Skeletal muscle satellite cell (primary cell): ENCODE measurements at regions not wholly inside any gene's neighbourhood (a gene's known extent, or its start where the extent isn't known, plus 50 kb on each side); places are given as distances from the start of the nearest gene placed in this dataset.
"Not testable (repeated sequence)": the region's sequence is repeated elsewhere in the genome, so short reads cannot be mapped to it uniquely, and the experiment has no call there.

ENCODE experiments used
- H3K27me3 ChIP-seq: 2 replicates; pipeline ENCODE4 v1.7.0; 2013; ENCODE audit warnings: low read length; ENCODE audit not compliant: control insufficient read depth, insufficient read depth
- H3K36me3 ChIP-seq: 2 replicates; pipeline ENCODE4 v1.7.0; 2013; ENCODE audit warnings: mild to moderate bottlenecking, control low read depth, low read length; ENCODE audit not compliant: insufficient read depth
- H3K4me1 ChIP-seq: 2 replicates; pipeline ENCODE4 v1.7.0; 2013; ENCODE audit warnings: low read length; ENCODE audit not compliant: control insufficient read depth, insufficient read depth
- H3K4me2 ChIP-seq: 2 replicates; pipeline ENCODE4 v1.7.0; 2013; ENCODE audit warnings: mild to moderate bottlenecking, low read length
- H3K4me3 ChIP-seq: 2 replicates; pipeline ENCODE4 v1.7.0; 2013; ENCODE audit warnings: low read length
- H3K9ac ChIP-seq: 2 replicates; pipeline ENCODE4 v1.7.0; 2013; ENCODE audit warnings: mild to moderate bottlenecking, low read depth, low read length, moderate library complexity
- H3K9me3 ChIP-seq: replicated peaks from 2 replicates; pipeline ENCODE4 v1.7.0; 2013; ENCODE audit warnings: mild to moderate bottlenecking, control low read depth, low read length

DNA sequence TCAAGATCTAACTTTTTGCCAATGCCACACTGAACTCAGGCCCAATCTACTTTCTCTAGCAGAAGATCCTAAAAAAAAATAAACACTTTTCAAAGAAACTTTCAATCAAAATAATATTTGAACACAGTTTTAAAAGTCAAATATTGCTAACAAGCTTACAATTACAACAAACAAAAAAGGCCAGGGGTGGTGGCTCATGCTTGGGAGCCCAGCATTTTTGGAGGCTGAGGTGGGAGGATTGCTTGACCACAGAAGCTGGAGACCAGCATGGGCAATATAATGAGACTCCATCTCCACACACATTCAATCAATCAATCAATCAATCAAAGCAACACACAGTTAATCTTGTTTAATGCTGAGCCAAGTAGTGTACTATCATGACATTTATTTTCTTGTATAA, 149.2 kb downstream of the CYP26A1 start:
- Histone ChIP-seq H3K36me3 (no peaks in the 10 kb centered on the region), H3K4me2 (no peak overlapping the region), H3K4me3 (no peak overlapping the region), H3K4me1 (no peaks in the 10 kb centered on the region), H3K9ac (no peak overlapping the region), H3K9me3 (no peaks in the 10 kb centered on the region), H3K27me3 (peaks cover 47% of the 10 kb centered on the region)

DNA sequence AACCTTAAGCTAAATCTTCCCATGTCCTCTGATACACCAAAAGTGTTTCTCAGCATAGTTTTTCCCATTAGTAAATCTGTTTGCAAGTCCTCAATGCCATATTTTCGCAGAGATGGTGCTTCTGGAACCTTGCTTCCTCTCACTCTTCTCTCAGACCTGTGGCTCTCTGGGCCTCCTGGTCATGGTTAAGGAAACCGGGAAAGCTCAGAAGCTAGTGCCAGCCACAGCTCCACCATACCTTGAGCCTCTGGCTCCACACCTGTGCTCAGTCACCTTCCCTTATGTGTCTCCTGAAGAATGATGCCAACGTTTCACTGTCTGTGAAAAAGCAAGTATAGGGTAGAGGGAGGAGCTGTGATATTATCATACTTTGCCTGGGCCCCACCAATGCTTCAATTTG, 149.6 kb downstream of the CYP26A1 start:
- Histone ChIP-seq H3K9ac (no peak overlapping the region), H3K36me3 (no peaks in the 10 kb centered on the region), H3K27me3 (peaks cover 47% of the 10 kb centered on the region), H3K4me1 (no peaks in the 10 kb centered on the region), H3K4me3 (no peak overlapping the region), H3K9me3 (no peaks in the 10 kb centered on the region), H3K4me2 (no peak overlapping the region)

DNA sequence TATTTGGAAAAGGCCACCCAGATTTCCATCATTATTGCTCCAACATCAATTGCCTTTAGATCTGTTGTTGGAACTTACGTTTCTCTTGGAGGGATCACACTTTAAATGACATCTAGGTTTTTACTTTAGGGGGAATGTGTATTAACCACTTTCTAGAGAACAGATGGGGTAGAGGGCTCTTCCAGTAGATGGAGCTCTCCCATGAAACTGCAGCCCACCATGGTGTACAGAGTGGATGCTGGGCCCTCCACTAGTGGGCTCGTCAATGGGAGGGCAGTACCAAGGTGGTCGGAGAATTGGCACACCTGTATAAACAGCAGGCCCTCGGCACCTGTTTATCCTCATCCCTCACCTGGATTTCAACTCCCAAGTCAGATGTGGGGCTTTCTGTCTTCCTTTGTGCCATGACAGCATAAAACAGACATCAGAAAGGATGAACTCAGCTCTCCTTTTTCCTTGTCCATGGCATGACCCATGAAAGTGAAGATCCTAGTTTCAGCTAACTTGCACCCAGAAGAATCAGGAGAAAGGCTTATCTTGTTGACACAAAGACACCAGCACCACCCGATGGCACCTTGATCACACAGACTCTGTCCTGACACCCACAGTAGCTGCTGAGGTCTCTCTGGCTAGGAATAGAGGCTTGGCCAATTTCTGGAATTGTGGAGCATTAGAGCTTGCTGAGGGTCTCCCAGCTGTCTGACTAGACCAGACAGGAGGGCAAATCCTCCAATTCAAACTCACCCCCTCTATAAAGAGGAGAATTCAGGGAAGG, 150.5 kb downstream of the CYP26A1 start:
- no peak overlapping the region for H3K4me2 ChIP-seq
- no peaks in the 10 kb centered on the region for H3K36me3 ChIP-seq
- no peaks in the 10 kb centered on the region for H3K4me1 ChIP-seq
- H3K4me3 ChIP-seq, result no peak overlapping the region
- H3K9ac ChIP-seq, result no peak overlapping the region
- peaks cover 43% of the 10 kb centered on the region for H3K27me3 ChIP-seq
- H3K9me3 ChIP-seq, result no peaks in the 10 kb centered on the region

DNA sequence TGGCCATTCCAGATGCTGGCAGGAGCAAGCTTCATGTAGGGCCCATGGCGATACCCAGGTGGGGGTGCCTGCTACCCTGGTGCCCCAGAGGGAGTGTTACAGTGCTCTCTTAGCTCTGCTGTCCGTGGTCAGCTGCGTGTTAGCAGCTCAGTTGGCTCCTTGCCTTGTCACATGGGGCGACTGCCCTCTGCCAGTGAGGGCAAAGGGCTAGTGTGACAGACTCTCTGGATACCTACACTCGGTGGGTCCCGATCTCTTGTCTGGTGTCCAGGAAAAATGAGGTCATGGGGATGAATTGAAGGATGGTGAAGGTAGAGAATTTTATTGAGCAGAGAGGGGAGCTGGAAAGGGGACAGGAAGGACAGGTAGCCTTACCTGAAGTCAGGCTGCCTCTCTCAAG, 152.2 kb downstream of the CYP26A1 start:
- Histone ChIP-seq H3K4me2 (no peak overlapping the region), H3K9ac (no peak overlapping the region), H3K4me1 (no peaks in the 10 kb centered on the region), H3K4me3 (no peak overlapping the region), H3K36me3 (no peaks in the 10 kb centered on the region), H3K9me3 (no peaks in the 10 kb centered on the region), H3K27me3 (peaks cover 32% of the 10 kb centered on the region)

DNA sequence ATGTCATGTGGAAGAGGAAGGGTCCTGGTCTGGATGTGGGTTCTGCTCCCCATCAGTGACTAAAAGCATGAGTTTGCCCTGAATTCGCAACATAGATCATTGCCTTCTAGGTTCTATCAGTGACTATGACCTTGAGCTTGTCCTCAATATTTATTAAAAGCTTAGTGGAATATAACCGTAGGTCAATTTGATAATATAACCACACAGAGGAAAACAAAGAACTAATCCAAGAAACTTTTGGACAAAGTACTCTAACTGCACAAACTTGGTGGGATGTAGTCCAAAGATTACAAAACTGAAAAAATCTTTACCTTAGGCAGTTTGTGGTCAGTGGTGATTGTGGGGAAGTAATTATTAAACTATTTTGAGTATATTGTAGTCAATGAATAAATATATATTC, 152.9 kb downstream of the CYP26A1 start:
- Histone ChIP-seq H3K4me2 (no peak overlapping the region), H3K4me1 (no peaks in the 10 kb centered on the region), H3K4me3 (no peak overlapping the region), H3K9ac (no peak overlapping the region), H3K9me3 (no peaks in the 10 kb centered on the region), H3K27me3 (peaks cover 32% of the 10 kb centered on the region), H3K36me3 (no peaks in the 10 kb centered on the region)

DNA sequence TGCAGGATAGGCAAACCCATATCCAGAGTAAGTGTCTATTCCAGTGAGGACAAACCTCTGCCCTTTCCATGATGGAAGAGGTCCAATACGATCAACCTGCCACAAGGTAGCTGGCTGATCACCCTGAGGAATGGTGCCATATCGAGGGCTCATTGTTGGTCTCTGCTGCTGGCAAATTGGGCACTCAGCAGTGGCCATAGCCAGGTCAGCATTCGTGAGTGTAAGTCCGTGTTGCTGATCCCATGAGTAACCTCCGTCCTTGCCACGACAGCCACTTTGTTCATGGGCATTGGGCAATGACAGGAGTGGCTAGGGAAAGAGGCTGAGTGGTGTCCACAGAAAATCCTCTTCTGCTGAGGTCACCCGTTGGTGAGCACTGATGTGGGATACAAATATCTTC, 156.9 kb downstream of the CYP26A1 start:
- not testable (repeated sequence) for H3K4me1 ChIP-seq, H3K4me3 ChIP-seq, H3K27me3 ChIP-seq, H3K9ac ChIP-seq, H3K4me2 ChIP-seq, H3K9me3 ChIP-seq, H3K36me3 ChIP-seq

DNA sequence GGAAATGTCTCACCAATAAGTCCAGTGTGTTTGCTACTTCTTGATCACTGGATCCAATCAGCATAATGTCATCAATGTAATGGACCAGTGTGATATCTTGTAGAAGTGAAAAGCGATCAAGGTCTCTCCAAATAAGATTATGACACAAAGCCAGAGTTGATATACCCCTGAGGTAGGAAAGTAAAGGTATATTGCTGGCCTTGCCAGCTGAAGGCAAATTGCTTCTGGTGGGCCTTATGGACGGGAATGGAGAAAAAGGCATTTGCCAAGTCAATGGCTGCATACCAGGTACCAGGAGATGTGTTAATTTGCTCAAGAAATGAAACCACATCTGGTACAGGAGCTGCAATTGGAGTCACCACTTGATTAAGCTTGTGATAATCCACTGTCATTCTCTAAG, 158.5 kb downstream of the CYP26A1 start:
- not testable (repeated sequence) for H3K4me2 ChIP-seq, H3K9me3 ChIP-seq, H3K4me3 ChIP-seq, H3K27me3 ChIP-seq, H3K9ac ChIP-seq, H3K36me3 ChIP-seq
- H3K4me1 ChIP-seq, result peaks cover 13% of the 10 kb centered on the region

DNA sequence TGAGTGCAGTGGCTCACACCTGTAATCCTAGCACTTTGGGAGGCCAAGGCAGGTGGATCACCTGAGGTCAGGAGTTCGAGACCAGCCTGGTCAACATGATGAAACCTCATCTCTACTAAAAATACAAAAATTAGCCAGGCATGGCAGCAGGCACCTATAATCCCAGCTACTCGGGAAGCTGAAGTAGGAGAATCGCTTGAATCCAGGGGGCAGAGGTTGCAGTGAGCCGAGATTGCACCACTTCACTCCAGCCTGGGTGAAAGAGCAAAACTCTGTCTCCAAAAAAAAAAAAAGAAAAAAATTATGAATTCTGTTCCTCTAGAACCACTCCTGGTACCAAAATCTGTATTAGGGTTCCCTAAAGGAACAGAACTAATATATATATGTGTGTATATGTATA, 161.2 kb downstream of the CYP26A1 start:
- H3K9ac ChIP-seq, H3K4me3 ChIP-seq, H3K4me2 ChIP-seq, H3K36me3 ChIP-seq, H3K9me3 ChIP-seq, H3K27me3 ChIP-seq: not testable (repeated sequence)
- H3K4me1 ChIP-seq, result peaks cover 13% of the 10 kb centered on the region

DNA sequence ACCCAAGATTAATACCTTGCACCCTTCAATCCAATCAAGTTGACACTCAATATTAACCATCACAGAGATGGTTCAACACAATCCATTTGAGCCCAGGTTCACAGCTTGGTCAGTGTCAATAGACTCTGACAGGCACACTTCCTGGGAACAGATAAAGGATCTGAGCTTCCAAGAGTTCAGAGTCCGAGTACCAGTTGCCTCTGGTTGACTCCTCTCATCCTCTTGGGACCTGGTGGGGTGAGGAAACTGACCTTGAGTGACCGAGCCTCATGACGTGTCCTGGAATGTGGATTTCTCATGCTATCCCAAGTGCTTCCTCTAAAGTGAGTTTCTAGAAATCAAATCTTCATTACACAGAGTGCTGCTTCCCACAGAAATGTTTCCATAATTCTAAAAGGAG, 162.0 kb downstream of the CYP26A1 start:
- Histone ChIP-seq H3K9me3 (no peaks in the 10 kb centered on the region), H3K9ac (no peak overlapping the region), H3K4me2 (peak overlapping the region; percentile 2), H3K36me3 (no peaks in the 10 kb centered on the region), H3K4me1 (peaks cover 13% of the 10 kb centered on the region), H3K27me3 (peaks cover 11% of the 10 kb centered on the region), H3K4me3 (no peak overlapping the region)

DNA sequence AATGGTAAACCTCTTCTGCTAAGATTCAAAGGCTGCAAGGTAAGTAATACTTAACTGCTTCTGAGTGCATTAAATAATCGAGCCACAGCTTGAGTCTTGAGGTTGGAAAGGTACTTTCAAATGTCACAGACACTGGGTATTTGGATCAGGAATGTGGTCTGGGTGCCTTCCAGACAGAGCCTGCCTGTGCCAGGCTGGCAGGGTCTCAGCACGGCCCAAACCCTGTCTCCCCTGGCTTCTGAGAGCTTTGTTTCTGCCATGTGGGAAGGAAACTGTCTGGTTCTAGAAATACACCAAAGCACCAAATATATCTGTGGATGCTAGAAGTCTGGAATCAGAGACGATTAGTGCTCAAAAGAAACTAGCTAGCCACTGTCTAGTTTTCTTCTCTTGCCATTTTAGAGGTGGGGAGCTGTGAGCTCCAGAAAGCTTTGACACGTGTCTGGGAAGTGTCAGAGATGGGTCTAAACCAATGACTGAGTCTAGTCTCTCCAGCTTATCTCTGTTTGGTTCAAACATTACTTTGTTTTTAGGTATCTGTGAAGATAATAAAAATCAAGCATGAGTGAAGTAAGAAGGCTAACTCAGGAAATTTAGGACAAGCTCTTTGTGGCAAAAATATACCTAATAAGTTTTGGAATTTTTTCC, 162.8 kb downstream of the CYP26A1 start:
- Histone ChIP-seq H3K9ac (no peak overlapping the region), H3K4me2 (peak overlapping the region; percentile 2), H3K36me3 (no peaks in the 10 kb centered on the region), H3K4me3 (no peak overlapping the region), H3K27me3 (peaks cover 13% of the 10 kb centered on the region), H3K4me1 (peaks cover 13% of the 10 kb centered on the region), H3K9me3 (no peaks in the 10 kb centered on the region)

DNA sequence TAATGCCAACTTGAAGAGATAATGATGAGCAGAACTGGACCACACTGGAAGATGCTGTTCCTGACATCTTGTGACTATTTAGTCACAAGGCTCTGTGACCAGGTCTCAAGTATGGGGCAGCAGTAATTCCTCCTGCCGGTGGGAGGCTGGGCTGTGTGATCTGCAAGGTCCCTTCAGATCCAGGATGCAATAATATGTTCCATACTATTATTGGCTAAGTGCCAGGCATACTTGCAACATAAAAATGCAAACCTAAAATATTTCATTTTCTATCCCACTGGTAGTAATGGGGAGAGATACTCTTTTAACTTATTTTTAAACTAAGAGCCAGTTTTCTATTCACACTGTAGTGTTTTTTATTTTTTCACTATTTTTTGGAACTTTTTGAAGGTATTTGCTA, 171.5 kb downstream of the CYP26A1 start:
- H3K4me1 ChIP-seq, result no peaks in the 10 kb centered on the region
- H3K27me3 ChIP-seq, result peaks cover 38% of the 10 kb centered on the region
- H3K36me3 ChIP-seq, result no peaks in the 10 kb centered on the region
- H3K4me3 ChIP-seq, result no peak overlapping the region
- no peak overlapping the region for H3K4me2 ChIP-seq
- no peak overlapping the region for H3K9ac ChIP-seq
- no peaks in the 10 kb centered on the region for H3K9me3 ChIP-seq

DNA sequence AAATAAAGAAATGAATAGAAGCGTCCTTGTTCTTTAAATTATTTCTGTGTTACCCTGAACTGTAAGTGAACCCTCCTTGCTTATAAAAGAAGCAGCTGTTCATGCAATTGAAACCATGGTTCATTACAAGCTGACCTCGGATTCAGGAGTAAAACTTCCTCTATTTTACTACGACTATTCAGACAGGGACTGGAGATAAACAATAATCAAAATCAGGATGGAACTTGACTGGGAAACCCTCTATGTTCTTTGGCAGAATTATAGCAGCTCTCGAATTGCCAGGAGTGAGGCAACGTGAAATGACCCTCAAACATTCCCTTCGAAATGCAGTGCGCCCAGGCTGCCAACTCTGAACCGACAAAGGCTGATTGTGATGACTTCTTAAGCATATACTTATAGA, 172.1 kb downstream of the CYP26A1 start:
- H3K9ac ChIP-seq, result no peak overlapping the region
- H3K4me2 ChIP-seq, result no peak overlapping the region
- H3K9me3 ChIP-seq, result no peaks in the 10 kb centered on the region
- no peak overlapping the region for H3K4me3 ChIP-seq
- H3K27me3 ChIP-seq, result peaks cover 34% of the 10 kb centered on the region
- no peaks in the 10 kb centered on the region for H3K36me3 ChIP-seq
- no peaks in the 10 kb centered on the region for H3K4me1 ChIP-seq
